ENCODE measurements at regions not wholly inside any gene's neighbourhood (a gene's known extent, or its start where the extent isn't known, plus 50 kb on each side); places are given as distances from the start of the nearest gene placed in this dataset.

- TF ChIP-seq CTCF (conservative IDR thresholded peaks at IDR 0.05; ENCODE audit: low read length) (no peak), EZH2phosphoT487 (IDR thresholded peaks at IDR 0.05; ENCODE audit: borderline replicate concordance, low read depth, low read length) (no peak)
These were observed 115.4 kb upstream of the ROPN1 start for GRCh38 chr3:124107104-124107890.

All from OCI-LY7 (cell line).